ENCODE measurements at regions not wholly inside any gene's neighbourhood (a gene's known extent, or its start where the extent isn't known, plus 50 kb on each side); places are given as distances from the start of the nearest gene placed in this dataset.

DNA sequence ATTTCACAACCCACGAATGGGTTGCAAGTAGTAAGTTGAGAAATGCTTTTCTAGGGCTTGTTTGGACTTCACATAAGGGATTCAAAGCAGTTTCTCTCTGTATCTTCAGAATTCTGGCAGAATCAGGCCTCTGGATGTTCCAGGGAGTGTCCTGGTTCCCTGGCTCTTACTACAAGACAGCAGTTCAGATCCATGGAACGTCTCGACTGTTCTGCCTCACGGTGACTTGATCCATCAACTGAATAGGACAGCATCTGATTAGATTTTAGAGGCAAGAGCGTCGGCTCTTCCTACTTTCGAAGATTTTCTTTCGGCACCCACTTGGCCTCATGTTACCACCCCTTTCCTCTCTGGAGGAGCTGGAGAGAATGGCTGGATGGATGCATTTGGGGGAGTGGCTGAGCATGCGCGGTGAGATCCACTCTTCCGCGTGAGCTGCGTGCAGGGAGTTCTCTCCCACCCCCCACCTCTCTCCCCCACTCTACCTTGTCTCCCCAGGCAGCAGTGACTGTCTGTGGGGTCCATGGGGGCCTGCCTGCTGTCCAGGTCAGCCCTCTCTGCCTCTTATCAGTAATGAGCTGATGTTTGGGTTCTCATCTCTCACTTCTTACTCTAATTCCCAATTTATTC lies 132.5 kb downstream of the VAPA start:
- ChIA-PET CTCF (interaction anchor here (0.7 kb wide), 1 partner anchor 481 kb away, joined by 3 read pairs; no protein-coding TSS in a partner anchor), POLR2A (ENCODE audit: low non-redundant PET) (no interaction called here)
- TF ChIP-seq, protein P1, sequence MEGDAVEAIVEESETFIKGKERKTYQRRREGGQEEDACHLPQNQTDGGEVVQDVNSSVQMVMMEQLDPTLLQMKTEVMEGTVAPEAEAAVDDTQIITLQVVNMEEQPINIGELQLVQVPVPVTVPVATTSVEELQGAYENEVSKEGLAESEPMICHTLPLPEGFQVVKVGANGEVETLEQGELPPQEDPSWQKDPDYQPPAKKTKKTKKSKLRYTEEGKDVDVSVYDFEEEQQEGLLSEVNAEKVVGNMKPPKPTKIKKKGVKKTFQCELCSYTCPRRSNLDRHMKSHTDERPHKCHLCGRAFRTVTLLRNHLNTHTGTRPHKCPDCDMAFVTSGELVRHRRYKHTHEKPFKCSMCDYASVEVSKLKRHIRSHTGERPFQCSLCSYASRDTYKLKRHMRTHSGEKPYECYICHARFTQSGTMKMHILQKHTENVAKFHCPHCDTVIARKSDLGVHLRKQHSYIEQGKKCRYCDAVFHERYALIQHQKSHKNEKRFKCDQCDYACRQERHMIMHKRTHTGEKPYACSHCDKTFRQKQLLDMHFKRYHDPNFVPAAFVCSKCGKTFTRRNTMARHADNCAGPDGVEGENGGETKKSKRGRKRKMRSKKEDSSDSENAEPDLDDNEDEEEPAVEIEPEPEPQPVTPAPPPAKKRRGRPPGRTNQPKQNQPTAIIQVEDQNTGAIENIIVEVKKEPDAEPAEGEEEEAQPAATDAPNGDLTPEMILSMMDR (conservative IDR thresholded peaks at IDR 0.05; ENCODE audit: low read depth): no peak
- no peak overlapping the region for H3K27ac ChIP-seq
- DNase-seq (ENCODE audit: low spot score): no peak

DNA sequence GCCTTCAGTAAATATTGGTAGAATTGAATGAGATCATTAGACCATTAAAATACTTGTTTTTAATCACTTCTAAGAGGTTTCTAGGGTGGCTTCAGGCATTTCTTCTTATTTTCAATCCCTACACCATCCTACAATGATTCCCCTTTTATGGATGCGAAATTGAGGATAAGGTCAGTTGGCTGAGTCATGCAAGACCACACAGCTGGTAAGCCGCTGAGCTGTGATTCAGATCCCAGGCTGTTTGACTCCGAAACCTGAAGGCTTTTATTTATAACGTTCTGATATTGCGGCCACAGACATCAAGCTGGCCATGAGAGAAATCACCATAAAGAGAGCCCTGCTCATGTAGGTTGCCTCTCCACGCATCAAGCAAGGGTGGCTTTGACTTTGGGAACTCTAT lies 133.4 kb downstream of the VAPA start:
- TF ChIP-seq, protein P1 (conservative IDR thresholded peaks at IDR 0.05; ENCODE audit: low read depth): no peak
- no peak for DNase-seq (ENCODE audit: low spot score)
- ChIA-PET CTCF (no interaction called here), POLR2A (ENCODE audit: low non-redundant PET) (no interaction called here)
- no peak overlapping the region for H3K27ac ChIP-seq

DNA sequence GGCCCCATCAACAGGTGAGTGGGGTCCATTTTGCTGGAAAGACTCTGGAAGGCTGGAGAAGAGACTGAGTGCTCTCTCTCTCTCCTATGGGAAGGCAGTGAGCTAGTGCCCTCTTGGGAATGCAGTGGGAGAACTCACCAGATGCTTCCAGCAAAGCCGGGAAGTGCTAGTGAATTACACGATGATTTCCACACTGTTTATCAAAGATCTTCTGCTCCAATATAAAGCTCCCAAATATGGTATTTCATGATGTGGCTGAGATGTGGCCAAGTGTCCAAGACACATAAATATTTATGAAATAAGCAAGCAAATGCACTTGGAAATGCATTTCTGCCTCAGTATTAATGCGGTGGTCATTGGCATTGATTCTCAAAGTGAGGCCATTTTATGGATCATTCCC lies 135.9 kb downstream of the VAPA start:
- H3K27ac ChIP-seq: no peak overlapping the region
- ChIA-PET CTCF (interaction anchor here (0.5 kb wide), 1 partner anchor 470 kb away, joined by 3 read pairs; no protein-coding TSS in a partner anchor), POLR2A (ENCODE audit: low non-redundant PET) (no interaction called here)
- DNase-seq (ENCODE audit: low spot score): no peak
- TF ChIP-seq, protein P1 (conservative IDR thresholded peaks at IDR 0.05; ENCODE audit: low read depth): no peak

- ChIA-PET POLR2A (ENCODE audit: low non-redundant PET) (no interaction called here), CTCF (no interaction called here)
- no peak for DNase-seq (ENCODE audit: low spot score)
- TF ChIP-seq, protein P1 (conservative IDR thresholded peaks at IDR 0.05; ENCODE audit: low read depth): no peak
- H3K27ac ChIP-seq: no peak overlapping the region
These were observed 137.1 kb downstream of the VAPA start for GRCh38 chr18:10050956-10051355.

- ChIA-PET POLR2A (ENCODE audit: low non-redundant PET) (no interaction called here), CTCF (no interaction called here)
- TF ChIP-seq, protein P1 (conservative IDR thresholded peaks at IDR 0.05; ENCODE audit: low read depth): no peak
- H3K27ac ChIP-seq: no peak overlapping the region
- DNase-seq (ENCODE audit: low spot score): no peak
These were observed 138.2 kb downstream of the VAPA start for GRCh38 chr18:10051877-10052631.

GRCh38 chr18:10052871-10053270 lies 139.1 kb downstream of the VAPA start:
- ChIA-PET CTCF (no interaction called here), POLR2A (ENCODE audit: low non-redundant PET) (no interaction called here)
- no peak overlapping the region for H3K27ac ChIP-seq
- no peak for DNase-seq (ENCODE audit: low spot score)
- TF ChIP-seq, protein P1 (conservative IDR thresholded peaks at IDR 0.05; ENCODE audit: low read depth): no peak
